ENCODE measurements at regions not wholly inside any gene's neighbourhood (a gene's known extent, or its start where the extent isn't known, plus 50 kb on each side); places are given as distances from the start of the nearest gene placed in this dataset.

DNA sequence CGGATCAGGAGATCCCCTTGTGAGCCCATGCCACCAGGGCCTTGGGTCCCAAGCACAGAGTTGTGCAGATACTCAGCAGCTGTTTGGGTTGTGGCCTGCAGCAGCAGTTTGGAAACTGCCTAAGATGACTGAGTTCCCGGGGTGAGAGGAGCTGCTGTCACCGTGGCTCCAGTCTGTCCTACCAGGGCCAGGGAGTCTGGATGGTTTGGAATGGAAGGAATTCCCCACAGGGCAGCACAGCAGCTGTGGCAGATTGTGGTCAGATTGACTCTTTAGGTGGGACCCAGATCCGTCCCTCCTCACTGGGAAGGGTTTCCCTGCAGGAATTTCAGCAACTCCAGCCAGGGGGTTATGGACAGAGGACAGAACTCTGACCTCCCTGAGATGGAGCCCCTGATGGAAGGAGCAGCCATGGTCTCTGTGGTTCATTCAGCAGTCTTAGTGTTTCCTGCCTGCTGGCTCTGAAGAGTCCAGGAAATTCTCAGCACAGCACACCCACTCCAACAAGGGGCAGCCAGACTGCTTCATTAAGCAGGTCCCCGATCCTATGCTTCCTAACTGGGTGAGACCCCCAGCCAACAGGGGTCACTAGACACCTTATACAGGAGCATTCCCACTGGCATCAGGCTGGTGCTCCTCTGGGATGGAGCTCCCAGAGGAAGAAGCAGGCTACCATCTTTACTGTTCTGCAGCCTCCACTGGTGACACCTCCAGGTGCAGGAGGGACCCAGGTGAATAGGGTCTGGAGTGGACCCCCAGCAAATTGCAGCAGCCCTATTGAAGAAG, 51.5 kb upstream of the TNFSF4 start:
- no peak for TF ChIP-seq YY1 (IDR thresholded peaks at IDR 0.05; ENCODE audit: low read depth)
- no peak for TF ChIP-seq FOXM1 (IDR thresholded peaks at IDR 0.05; ENCODE audit: borderline replicate concordance, low read depth)
- no peak for TF ChIP-seq EGR1 (IDR thresholded peaks at IDR 0.05)

Data from Ishikawa (cell line).